ENCODE measurements at regions not wholly inside any gene's neighbourhood (a gene's known extent, or its start where the extent isn't known, plus 50 kb on each side); places are given as distances from the start of the nearest gene placed in this dataset.

- Histone ChIP-seq H3K36me3 (ENCODE audit: control insufficient read depth in 4 of 4, insufficient read depth in 3 of 4, low read depth in 1 of 4, low read length in 3 of 4) (no peaks in the 10 kb centered on the region), H3K9me3 (ENCODE audit: control insufficient read depth in 4 of 4, low read length in 3 of 4) (no peaks in the 10 kb centered on the region), H3K9ac (ENCODE audit: low read depth in 1 of 2, low read length in 2 of 2) (no peak overlapping the region), H3K27me3 (ENCODE audit: control insufficient read depth in 4 of 4, insufficient read depth in 4 of 4, low read length in 3 of 4) (no peaks in the 10 kb centered on the region), H3K4me1 (ENCODE audit: control insufficient read depth in 4 of 4, insufficient read depth in 4 of 4, low read length in 3 of 4) (no peaks in the 10 kb centered on the region), H3K4me3 (ENCODE audit: low read depth in 1 of 3, low read length in 3 of 3) (no peak overlapping the region), H3K27ac (ENCODE audit: low read depth in 1 of 2, low read length in 2 of 2) (no peak overlapping the region)
- TF ChIP-seq EGR1 (IDR thresholded peaks at IDR 0.05; ENCODE audit: low read depth in 2 of 2): no peak
- no peak for TF ChIP-seq JUND (IDR thresholded peaks at IDR 0.05)
- TF ChIP-seq GABPA (IDR thresholded peaks at IDR 0.05 in 1 of 2, conservative IDR thresholded peaks at IDR 0.05 in 1 of 2): no peak
- TF ChIP-seq ATF3 (IDR thresholded peaks at IDR 0.05): no peak
- TF ChIP-seq CTCF (IDR thresholded peaks at IDR 0.05; ENCODE audit: low read depth, low read length, missing input control): no peak
- TF ChIP-seq RXRA (IDR thresholded peaks at IDR 0.05): no peak
- no peak for TF ChIP-seq HNF4A (conservative IDR thresholded peaks at IDR 0.05)
- 95% methylated on average over 3 of the region's 3 CpGs for WGBS
- DNase-seq (ENCODE audit: low spot score): no peak
Observed at GRCh38 chr2:167753142-167753541, 494.3 kb downstream of the STK39 start.

GRCh38 chr2:167752734-167753133 lies 494.7 kb downstream of the STK39 start:
- no peak for TF ChIP-seq YY1 (IDR thresholded peaks at IDR 0.05)
- TF ChIP-seq FOXA1 (IDR thresholded peaks at IDR 0.05): no peak
- TF ChIP-seq FOXA2 (IDR thresholded peaks at IDR 0.05): no peak
- no peak for TF ChIP-seq SP1 (IDR thresholded peaks at IDR 0.05)
- no peak for TF ChIP-seq HNF4A (conservative IDR thresholded peaks at IDR 0.05)
- no peak for TF ChIP-seq NR2F2 (IDR thresholded peaks at IDR 0.05)
- TF ChIP-seq RXRA (IDR thresholded peaks at IDR 0.05): no peak
- no peak for TF ChIP-seq ATF3 (IDR thresholded peaks at IDR 0.05)
- no peak for TF ChIP-seq MAX (IDR thresholded peaks at IDR 0.05)
- no peak for TF ChIP-seq JUND (IDR thresholded peaks at IDR 0.05)
- no peak for TF ChIP-seq GABPA (IDR thresholded peaks at IDR 0.05 in 1 of 2, conservative IDR thresholded peaks at IDR 0.05 in 1 of 2)
- TF ChIP-seq EGR1 (IDR thresholded peaks at IDR 0.05; ENCODE audit: low read depth in 2 of 2): no peak
- no peak for TF ChIP-seq CTCF (IDR thresholded peaks at IDR 0.05; ENCODE audit: low read depth, low read length, missing input control)
- no peak for TF ChIP-seq HNF4G (IDR thresholded peaks at IDR 0.05)
- TF ChIP-seq TAF1 (conservative IDR thresholded peaks at IDR 0.05): no peak
- TF ChIP-seq REST (IDR thresholded peaks at IDR 0.05): no peak
- Histone ChIP-seq H3K9me3 (ENCODE audit: control insufficient read depth in 4 of 4, low read length in 3 of 4) (no peaks in the 10 kb centered on the region), H3K27me3 (ENCODE audit: control insufficient read depth in 4 of 4, insufficient read depth in 4 of 4, low read length in 3 of 4) (no peaks in the 10 kb centered on the region), H3K27ac (ENCODE audit: low read depth in 1 of 2, low read length in 2 of 2) (no peak overlapping the region), H3K4me1 (ENCODE audit: control insufficient read depth in 4 of 4, insufficient read depth in 4 of 4, low read length in 3 of 4) (no peaks in the 10 kb centered on the region), H3K4me3 (ENCODE audit: low read depth in 1 of 3, low read length in 3 of 3) (no peak overlapping the region), H3K36me3 (ENCODE audit: control insufficient read depth in 4 of 4, insufficient read depth in 3 of 4, low read depth in 1 of 4, low read length in 3 of 4) (no peaks in the 10 kb centered on the region), H3K9ac (ENCODE audit: low read depth in 1 of 2, low read length in 2 of 2) (no peak overlapping the region)
- 31% methylated on average over 1 of the region's 1 CpG for WGBS
- DNase-seq (ENCODE audit: low spot score): no peak
